Prostate gland (tissue), 2 donors: ENCODE measurements at regions not wholly inside any gene's neighbourhood (a gene's known extent, or its start where the extent isn't known, plus 50 kb on each side); places are given as distances from the start of the nearest gene placed in this dataset.

ENCODE experiments used
- POLR2A ChIP-seq: fragments of 450-650 bp; IDR thresholded peaks from one replicate; pipeline ENCODE4 v1.6.1; 2016; ENCODE audit warnings: antibody characterized with exemption, mild to moderate bottlenecking
- TF ChIP-seq, protein P1 (sequence below), 4 experiments: fragments of 200-600 bp in 2 of 4; fragments of 450-650 bp in 2 of 4; sonication (generic) in 2 of 4; IDR thresholded peaks; 1 replicate in 3 of 4; 2 replicates in 1 of 4; pipeline ENCODE4 v1.5.1; 2016 to 2019; ENCODE audit warnings: antibody characterized with exemption in 4 of 4, mild to moderate bottlenecking in 2 of 4, moderate library complexity in 2 of 4

DNA sequence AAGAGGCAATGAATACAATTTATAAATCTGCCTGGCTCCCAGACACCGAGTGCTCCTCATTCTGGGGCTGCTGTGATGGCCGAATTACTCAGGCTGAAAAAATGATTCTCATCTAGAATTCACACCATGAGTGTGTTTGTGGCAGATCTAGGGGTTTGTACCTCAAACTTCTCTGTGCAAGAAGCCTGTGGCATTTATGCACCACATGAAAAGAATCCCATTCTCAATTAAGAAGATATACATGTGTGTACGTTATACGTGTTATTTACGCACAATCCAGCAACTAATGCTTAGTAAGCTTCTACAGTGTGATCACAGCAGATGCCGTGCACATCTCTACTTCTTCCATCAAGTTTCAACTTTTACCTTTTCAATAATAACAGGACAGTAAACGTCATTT is 476.8 kb downstream of the SHQ1 start:
- TF ChIP-seq, protein P1, sequence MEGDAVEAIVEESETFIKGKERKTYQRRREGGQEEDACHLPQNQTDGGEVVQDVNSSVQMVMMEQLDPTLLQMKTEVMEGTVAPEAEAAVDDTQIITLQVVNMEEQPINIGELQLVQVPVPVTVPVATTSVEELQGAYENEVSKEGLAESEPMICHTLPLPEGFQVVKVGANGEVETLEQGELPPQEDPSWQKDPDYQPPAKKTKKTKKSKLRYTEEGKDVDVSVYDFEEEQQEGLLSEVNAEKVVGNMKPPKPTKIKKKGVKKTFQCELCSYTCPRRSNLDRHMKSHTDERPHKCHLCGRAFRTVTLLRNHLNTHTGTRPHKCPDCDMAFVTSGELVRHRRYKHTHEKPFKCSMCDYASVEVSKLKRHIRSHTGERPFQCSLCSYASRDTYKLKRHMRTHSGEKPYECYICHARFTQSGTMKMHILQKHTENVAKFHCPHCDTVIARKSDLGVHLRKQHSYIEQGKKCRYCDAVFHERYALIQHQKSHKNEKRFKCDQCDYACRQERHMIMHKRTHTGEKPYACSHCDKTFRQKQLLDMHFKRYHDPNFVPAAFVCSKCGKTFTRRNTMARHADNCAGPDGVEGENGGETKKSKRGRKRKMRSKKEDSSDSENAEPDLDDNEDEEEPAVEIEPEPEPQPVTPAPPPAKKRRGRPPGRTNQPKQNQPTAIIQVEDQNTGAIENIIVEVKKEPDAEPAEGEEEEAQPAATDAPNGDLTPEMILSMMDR (IDR thresholded peaks at IDR 0.05), result no peak
- no peak for TF ChIP-seq POLR2A
